BE2C (cell line): ENCODE measurements at regions not wholly inside any gene's neighbourhood (a gene's known extent, or its start where the extent isn't known, plus 50 kb on each side); places are given as distances from the start of the nearest gene placed in this dataset.

ENCODE experiments used
- DNase-seq: peaks from one replicate; pipeline ENCODE4 v3.0.0-alpha.2; 2020
- H3K27me3 ChIP-seq: fragments of 250-450 bp; sonication (Bioruptor Pico); 2 replicates; pipeline ENCODE4 v1.5.1; 2020; ENCODE audit warnings: mild to moderate bottlenecking
- H3K36me3 ChIP-seq: fragments of 250-450 bp; sonication (Bioruptor Pico); 2 replicates; pipeline ENCODE4 v1.5.1; 2020; ENCODE audit warnings: mild to moderate bottlenecking
- H3K4me1 ChIP-seq: fragments of 250-450 bp; sonication (Bioruptor Pico); 2 replicates; pipeline ENCODE4 v1.5.1; 2020
- H3K4me3 ChIP-seq: 2 replicates; pipeline ENCODE4 v1.5.1; 2011; ENCODE audit warnings: low read depth, low read length
- H3K9me3 ChIP-seq: fragments of 250-450 bp; sonication (Bioruptor Pico); 2 replicates; pipeline ENCODE4 v1.5.1; 2020
- TF ChIP-seq, protein P1 (sequence below): IDR thresholded peaks from 2 replicates; pipeline ENCODE4 v1.5.1; 2012; ENCODE audit warnings: mild to moderate bottlenecking, low read depth, low read length

DNA sequence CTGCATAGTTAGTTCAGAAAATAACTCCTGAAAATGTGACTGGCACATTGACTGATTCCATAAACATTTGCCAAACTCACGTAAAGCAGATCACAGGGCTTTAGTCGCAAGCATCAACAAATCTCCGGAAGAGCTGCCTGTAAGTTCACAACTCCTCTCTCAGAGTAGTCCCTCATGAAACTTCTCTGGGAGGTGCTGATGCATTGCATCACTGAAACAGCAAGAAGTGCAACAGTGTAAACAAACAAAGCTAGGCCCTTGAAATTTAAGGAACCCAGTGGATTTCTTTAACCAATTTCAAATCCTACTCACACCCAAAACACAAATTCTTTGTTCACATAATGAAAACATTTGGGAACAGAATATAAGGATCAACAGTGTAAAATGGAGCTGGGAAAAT is 1691.7 kb upstream of the FLRT2 start:
- no peak for DNase-seq
- Histone ChIP-seq H3K4me3 (no peak overlapping the region), H3K36me3 (no peaks in the 10 kb centered on the region), H3K4me1 (no peaks in the 10 kb centered on the region), H3K27me3 (no peaks in the 10 kb centered on the region), H3K9me3 (no peaks in the 10 kb centered on the region)
- TF ChIP-seq, protein P1, sequence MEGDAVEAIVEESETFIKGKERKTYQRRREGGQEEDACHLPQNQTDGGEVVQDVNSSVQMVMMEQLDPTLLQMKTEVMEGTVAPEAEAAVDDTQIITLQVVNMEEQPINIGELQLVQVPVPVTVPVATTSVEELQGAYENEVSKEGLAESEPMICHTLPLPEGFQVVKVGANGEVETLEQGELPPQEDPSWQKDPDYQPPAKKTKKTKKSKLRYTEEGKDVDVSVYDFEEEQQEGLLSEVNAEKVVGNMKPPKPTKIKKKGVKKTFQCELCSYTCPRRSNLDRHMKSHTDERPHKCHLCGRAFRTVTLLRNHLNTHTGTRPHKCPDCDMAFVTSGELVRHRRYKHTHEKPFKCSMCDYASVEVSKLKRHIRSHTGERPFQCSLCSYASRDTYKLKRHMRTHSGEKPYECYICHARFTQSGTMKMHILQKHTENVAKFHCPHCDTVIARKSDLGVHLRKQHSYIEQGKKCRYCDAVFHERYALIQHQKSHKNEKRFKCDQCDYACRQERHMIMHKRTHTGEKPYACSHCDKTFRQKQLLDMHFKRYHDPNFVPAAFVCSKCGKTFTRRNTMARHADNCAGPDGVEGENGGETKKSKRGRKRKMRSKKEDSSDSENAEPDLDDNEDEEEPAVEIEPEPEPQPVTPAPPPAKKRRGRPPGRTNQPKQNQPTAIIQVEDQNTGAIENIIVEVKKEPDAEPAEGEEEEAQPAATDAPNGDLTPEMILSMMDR = no peak

DNA sequence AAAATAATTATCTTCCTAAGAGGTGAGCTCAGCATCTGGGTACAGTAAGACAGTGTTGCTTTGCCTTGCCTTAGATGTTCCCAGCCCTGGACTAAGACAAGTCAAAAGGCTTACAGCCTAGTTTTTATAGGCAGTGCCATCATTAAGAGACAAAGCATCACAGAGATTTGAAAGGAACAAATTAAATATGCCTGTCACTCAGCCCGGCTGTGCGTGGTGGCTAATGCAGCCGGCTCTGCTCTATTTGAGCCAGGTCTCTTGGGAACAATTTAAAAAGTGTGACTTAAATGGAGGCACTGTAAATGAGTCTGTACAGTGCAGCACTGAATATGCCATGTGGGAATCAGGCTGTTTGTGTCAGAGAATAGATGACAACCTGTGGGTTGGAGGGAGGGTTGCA is 1687.4 kb upstream of the FLRT2 start:
- no peak for DNase-seq

DNA sequence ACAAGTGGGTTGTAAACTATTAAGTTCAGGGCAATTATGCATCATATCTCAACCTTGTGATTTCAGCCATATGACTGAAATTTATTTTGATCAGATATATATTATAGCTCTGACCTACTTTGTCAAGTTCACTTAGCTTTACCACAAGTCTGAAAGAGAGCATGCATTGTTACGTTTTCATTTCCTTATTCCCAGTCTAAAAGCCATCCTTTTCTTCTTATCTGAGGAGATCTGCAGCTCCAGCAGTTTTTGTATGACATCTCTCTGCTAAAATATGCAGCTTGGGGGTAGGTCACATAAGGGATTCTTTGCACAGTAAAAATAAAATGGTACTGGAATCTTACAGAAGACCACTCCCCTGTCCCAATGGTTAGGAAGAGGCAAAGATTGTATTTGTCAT is 1682.8 kb upstream of the FLRT2 start:
- Histone ChIP-seq H3K36me3 (no peaks in the 10 kb centered on the region), H3K4me3 (no peak overlapping the region), H3K4me1 (no peaks in the 10 kb centered on the region), H3K9me3 (no peaks in the 10 kb centered on the region; the same call in 1 of the 2 replicates), H3K27me3 (no peaks in the 10 kb centered on the region)
- no peak for DNase-seq
- TF ChIP-seq, protein P1 = no peak

More for the DNA sequence above, 1687.4 kb upstream of the FLRT2 start:
- Histone ChIP-seq H3K4me1 (no peaks in the 10 kb centered on the region), H3K9me3 (no peaks in the 10 kb centered on the region; the same call in 1 of the 2 replicates), H3K4me3 (no peak overlapping the region), H3K36me3 (no peaks in the 10 kb centered on the region), H3K27me3 (no peaks in the 10 kb centered on the region)
- TF ChIP-seq, protein P1 = no peak

DNA sequence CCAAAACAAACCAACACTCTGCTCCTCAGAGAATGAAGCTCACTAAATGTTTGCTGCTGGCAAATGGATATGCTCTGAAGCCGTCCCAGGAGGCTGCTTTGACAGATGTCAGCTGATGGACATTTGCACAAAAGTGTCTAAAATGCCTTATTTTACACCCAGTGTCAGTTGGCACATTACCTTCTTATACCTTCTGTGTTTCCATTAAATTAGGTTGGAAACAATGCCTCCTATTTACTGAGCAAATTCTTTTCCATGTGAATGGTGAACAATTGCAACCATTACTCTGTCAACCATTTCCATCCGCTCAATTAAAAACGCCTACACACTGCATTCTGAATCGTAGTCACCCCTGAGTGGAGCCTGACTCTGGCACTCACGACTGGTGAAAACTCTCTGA is 1679.9 kb upstream of the FLRT2 start:
- TF ChIP-seq, protein P1 = no peak
- Histone ChIP-seq H3K27me3 (no peaks in the 10 kb centered on the region), H3K9me3 (no peaks in the 10 kb centered on the region; the same call in 1 of the 2 replicates), H3K4me1 (no peaks in the 10 kb centered on the region), H3K4me3 (no peak overlapping the region), H3K36me3 (no peaks in the 10 kb centered on the region)
- no peak for DNase-seq

DNA sequence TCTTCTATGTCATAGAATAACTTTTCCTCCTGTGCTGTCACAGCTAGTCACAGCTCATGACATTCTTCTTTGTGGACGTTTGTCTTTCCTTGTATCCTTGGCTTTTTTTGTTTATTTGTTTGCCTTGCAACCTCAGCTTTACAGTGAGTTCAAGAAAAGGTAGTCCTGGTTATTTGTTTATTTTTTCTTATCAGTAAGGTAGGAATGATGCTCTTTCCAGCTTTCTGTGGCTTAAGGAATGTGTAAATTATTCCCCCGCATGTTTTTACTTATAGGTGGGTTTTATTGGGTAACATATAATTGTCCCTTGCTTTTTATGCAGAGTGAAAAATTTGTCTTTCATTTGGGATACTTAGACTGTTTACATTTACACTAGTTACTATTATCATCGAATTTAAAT is 1673.6 kb upstream of the FLRT2 start:
- no peak for DNase-seq
- Histone ChIP-seq H3K9me3 (no peaks in the 10 kb centered on the region; the same call in 1 of the 2 replicates), H3K27me3 (no peaks in the 10 kb centered on the region), H3K4me3 (no peak overlapping the region), H3K36me3 (no peaks in the 10 kb centered on the region), H3K4me1 (no peaks in the 10 kb centered on the region)
- TF ChIP-seq, protein P1 = no peak

DNA sequence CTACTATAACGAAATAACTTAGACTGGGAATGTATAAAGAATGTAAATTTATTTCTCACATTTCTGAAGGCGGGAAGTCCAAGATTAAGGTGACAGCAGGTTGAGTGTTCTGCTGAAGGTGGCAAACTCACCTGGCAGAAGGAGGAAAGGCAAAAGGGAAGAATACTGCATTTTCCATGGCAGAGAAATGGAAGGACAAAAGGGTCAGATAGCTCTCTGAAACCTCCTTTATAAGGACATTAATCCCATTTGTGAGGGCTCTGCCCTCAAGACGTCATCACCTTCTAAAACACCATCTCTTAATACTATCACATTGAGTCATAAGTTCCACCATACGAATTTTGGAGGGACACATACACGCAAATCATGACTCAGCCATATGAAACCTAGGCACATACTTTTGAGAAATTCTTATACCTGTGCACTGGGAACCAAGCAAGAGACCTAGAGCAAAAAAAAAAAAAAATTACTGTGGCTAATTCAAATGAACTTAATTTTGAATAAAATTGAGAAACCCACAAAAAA is 1669.3 kb upstream of the FLRT2 start:
- Histone ChIP-seq H3K36me3 (no peaks in the 10 kb centered on the region), H3K4me3 (no peak overlapping the region), H3K4me1 (no peaks in the 10 kb centered on the region), H3K9me3 (no peaks in the 10 kb centered on the region; the same call in 1 of the 2 replicates), H3K27me3 (no peaks in the 10 kb centered on the region)
- TF ChIP-seq, protein P1 = no peak
- DNase-seq = no peak
